Breast epithelium (tissue), 3 donors: ENCODE measurements at regions not wholly inside any gene's neighbourhood (a gene's known extent, or its start where the extent isn't known, plus 50 kb on each side); places are given as distances from the start of the nearest gene placed in this dataset.

Source experiments
- POLR2A ChIP-seq: fragments of 450-650 bp; IDR thresholded peaks from one replicate; pipeline ENCODE4 v1.6.1; 2016; ENCODE audit warnings: antibody characterized with exemption, mild to moderate bottlenecking, moderate library complexity
- TF ChIP-seq, protein P1 (sequence below), 3 donors: fragments of 450-650 bp; IDR thresholded peaks; one replicate each; pipeline ENCODE4 v1.5.1; 2016 to 2017; ENCODE audit warnings: antibody characterized with exemption in 3 of 3, mild to moderate bottlenecking in 3 of 3, moderate library complexity in 3 of 3

DNA sequence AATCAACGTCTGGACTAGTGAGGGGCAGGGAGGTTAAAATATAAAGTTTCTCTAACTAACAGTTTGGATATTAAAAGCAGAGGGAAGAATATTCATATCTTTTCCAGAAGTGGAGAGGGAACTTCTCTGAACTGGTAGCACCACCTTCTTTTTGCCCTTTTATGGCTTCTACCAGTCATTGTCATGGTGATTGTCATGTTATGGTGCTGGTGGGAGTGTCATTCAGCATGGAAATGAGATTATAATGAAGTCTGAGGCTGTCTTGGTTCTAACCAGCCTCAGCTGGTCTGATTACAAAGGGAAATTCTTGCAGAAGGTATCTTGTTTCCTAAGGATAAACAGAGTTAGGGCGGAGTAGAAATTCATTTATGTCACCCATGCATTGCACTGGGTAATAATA lies 523.8 kb downstream of the ZWINT start:
- TF ChIP-seq, protein P1, sequence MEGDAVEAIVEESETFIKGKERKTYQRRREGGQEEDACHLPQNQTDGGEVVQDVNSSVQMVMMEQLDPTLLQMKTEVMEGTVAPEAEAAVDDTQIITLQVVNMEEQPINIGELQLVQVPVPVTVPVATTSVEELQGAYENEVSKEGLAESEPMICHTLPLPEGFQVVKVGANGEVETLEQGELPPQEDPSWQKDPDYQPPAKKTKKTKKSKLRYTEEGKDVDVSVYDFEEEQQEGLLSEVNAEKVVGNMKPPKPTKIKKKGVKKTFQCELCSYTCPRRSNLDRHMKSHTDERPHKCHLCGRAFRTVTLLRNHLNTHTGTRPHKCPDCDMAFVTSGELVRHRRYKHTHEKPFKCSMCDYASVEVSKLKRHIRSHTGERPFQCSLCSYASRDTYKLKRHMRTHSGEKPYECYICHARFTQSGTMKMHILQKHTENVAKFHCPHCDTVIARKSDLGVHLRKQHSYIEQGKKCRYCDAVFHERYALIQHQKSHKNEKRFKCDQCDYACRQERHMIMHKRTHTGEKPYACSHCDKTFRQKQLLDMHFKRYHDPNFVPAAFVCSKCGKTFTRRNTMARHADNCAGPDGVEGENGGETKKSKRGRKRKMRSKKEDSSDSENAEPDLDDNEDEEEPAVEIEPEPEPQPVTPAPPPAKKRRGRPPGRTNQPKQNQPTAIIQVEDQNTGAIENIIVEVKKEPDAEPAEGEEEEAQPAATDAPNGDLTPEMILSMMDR (IDR thresholded peaks at IDR 0.05) = no peak
- TF ChIP-seq POLR2A = no peak
